GM12865 (cell line): ENCODE measurements at regions not wholly inside any gene's neighbourhood (a gene's known extent, or its start where the extent isn't known, plus 50 kb on each side); places are given as distances from the start of the nearest gene placed in this dataset.
"Not testable (repeated sequence)": the region's sequence is repeated elsewhere in the genome, so short reads cannot be mapped to it uniquely, and the experiment has no call there.

Experiments used
- DNase-seq: peaks from one replicate; pipeline ENCODE4 v3.0.0; 2010; ENCODE audit warnings: low read depth
- H3K4me3 ChIP-seq: 2 replicates; pipeline ENCODE4 v1.5.1; 2011; ENCODE audit warnings: mild to moderate bottlenecking, low read depth, low read length, control low read depth
- TF ChIP-seq, protein P1 (sequence below): IDR thresholded peaks from 2 replicates; pipeline ENCODE4 v1.5.1; 2011; ENCODE audit warnings: low read length, control low read depth, low read depth, inconsistent platforms; ENCODE audit not compliant: insufficient read depth; ENCODE audit errors: missing control alignments

DNA sequence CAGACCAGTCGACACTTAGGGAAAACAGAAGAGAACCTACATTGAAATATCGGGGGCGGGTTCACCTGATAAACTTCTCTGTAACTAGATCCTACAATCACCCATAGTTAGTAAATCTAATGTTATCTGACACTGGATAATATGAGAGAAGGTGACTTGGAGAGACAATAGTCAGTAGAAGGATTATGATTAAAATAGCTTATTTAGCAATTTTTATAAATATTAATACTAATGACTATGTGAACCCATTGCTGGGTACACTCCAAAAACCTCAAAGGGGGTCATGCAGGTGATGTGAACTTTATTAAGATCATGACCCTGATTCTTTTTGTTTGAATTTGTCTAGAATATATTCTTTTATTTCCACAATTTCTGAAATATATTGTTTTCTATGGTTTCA lies 164.1 kb upstream of the CCNH start:
- TF ChIP-seq, protein P1, sequence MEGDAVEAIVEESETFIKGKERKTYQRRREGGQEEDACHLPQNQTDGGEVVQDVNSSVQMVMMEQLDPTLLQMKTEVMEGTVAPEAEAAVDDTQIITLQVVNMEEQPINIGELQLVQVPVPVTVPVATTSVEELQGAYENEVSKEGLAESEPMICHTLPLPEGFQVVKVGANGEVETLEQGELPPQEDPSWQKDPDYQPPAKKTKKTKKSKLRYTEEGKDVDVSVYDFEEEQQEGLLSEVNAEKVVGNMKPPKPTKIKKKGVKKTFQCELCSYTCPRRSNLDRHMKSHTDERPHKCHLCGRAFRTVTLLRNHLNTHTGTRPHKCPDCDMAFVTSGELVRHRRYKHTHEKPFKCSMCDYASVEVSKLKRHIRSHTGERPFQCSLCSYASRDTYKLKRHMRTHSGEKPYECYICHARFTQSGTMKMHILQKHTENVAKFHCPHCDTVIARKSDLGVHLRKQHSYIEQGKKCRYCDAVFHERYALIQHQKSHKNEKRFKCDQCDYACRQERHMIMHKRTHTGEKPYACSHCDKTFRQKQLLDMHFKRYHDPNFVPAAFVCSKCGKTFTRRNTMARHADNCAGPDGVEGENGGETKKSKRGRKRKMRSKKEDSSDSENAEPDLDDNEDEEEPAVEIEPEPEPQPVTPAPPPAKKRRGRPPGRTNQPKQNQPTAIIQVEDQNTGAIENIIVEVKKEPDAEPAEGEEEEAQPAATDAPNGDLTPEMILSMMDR, result no peak
- no peak overlapping the region for H3K4me3 ChIP-seq
- no peak for DNase-seq

DNA sequence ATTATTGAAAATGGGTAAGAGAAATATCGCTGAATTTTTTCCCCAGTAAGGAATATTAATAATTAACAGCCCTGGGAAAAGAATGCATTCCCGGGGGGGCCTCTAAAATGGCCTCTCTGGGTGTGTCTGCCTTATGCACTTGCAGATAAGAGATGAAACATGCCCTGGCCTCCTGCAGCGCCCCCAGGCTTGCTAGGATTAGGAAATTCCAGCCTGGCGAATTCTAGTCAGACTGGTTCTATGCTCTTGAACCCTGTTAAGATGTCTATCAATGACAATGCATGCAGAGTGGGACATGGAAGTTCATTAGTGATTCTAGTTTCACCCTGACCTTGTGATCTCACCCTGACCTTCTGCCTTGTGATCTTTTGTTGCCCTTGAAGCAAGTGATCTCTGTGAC lies 163.6 kb upstream of the CCNH start:
- H3K4me3 ChIP-seq, DNase-seq: not testable (repeated sequence)

DNA sequence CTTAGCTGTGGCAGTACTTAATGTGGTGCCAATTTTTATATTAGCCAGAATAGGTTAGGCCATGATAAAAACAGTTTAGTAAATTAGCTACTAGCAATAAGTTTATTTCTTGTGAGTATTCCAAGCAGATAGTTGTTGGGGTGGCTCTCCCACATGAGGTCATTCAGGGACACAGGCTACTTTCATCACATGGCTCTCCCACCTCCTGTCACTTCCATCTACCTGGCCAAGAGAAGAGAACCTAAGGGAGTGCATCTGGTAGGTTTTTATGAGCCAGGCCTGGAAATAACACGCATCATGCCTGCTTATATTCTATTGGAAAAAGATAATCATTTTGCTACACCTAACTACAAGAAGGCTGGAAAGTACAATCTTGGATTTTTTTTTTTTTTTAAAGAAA lies 161.4 kb upstream of the CCNH start:
- no peak for DNase-seq
- TF ChIP-seq, protein P1, result no peak
- no peak overlapping the region for H3K4me3 ChIP-seq

DNA sequence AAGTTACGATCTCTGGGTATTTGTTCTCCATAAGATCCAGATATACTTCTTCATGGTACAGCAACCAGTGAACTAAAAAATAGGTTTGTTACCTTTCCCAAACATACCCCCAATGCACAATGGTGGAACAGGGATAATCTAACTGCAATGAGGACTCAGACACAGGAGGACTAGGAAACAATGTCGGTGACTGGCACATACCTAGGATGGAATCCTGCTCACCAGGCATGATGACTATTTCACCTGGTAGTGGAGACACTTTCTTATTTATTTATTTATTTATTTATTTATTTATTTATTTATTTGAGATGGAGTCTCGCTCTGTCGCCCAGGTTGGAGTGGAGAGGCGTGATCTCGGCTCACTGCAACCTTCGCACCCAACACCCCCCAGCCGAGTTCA lies 159.9 kb upstream of the CCNH start:
- TF ChIP-seq, protein P1, result no peak
- DNase-seq, result no peak
- H3K4me3 ChIP-seq, result no peak overlapping the region

DNA sequence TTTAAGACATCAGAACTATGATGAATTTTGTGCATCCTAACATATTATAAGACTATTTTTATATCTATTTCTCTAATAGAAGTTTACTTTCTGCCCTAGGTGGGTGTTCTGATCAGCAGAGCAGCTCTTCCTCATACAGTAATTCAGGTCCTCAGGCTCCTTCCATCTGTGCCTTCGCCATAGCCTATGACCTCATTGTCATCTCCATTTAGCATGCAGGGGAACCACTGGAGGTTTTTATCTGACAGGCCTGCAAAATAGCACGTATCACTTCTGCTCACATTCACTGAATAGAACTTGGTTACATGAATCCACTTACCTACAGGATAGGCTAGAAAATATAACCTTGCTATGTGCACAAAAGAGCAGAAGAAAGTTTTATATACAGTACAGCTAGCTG lies 159.4 kb upstream of the CCNH start:
- TF ChIP-seq, protein P1, result no peak
- no peak for DNase-seq
- H3K4me3 ChIP-seq, result no peak overlapping the region

DNA sequence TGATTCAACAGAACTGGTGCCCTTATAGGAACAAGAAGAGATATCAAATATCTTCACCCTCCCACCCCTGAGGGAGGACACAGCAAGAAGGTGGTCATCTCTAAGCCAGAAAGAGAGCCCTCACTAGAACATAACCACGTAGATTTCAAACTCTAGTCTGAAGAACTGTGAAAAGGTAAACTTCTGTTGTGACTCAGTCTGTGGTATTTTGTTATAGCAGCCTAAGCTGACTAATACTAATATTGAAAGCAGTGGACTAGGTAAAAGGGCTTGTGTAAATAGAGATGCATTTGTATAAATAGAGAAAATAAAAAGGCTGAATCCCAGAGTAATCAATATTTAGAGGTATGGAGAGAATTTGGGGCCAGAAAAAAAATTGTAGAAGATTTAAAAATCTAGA lies 157.6 kb upstream of the CCNH start:
- TF ChIP-seq, protein P1, result no peak
- no peak overlapping the region for H3K4me3 ChIP-seq
- DNase-seq, result no peak

DNA sequence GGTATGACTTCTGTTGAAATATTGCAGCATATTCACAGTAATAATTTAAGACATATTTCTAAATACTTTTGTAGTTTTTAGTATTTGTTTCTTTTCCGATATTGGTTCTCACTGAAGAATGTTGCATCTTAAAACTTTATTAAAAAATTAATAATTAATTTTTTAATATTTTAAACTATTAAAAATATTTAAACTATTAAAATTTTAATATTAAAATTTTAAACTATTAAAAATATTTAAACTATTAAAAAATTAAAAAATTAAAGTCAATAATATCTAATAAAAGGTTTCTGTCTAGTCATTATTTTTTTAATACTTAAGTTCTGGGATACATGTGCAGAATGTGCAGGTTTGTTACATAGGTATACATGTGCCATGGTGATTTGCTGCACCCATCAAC lies 149.3 kb upstream of the CCNH start:
- H3K4me3 ChIP-seq, result no peak overlapping the region
- TF ChIP-seq, protein P1, result no peak
- no peak for DNase-seq

DNA sequence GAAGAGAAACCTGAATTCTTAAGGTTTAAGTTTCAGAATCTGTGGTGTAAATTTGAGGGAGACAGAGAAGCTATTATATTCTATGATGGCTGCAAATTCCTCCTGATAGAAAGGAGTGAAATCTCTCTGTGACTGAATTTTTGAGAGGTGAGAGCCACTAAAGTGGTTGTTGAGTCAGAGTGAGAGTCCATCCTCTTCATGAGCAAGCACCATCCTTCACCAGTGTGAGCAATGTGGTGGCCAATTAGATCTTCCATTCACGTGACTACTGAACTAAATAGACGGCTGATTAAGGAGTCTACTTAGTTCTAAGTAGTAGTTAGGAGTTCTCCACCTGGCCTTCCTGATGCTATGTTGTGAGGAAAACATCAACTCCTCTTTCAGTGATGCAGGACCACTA lies 147.8 kb upstream of the CCNH start:
- no peak overlapping the region for H3K4me3 ChIP-seq
- no peak for DNase-seq
- TF ChIP-seq, protein P1, result no peak
